K562 (cell line): ENCODE measurements at regions not wholly inside any gene's neighbourhood (a gene's known extent, or its start where the extent isn't known, plus 50 kb on each side); places are given as distances from the start of the nearest gene placed in this dataset.

Experiments
- ATAC-seq: fragments of 200-7000 bp; cut with Tn5 transposase; 3 replicates; pipeline ENCODE4 v1.9.1; 2020; ENCODE audit warnings: moderate library complexity
- BruUV-seq: library from RNA; stranded (reverse); fragments of 400-500 nt; replicated peaks from 2 replicates; lab custom pipeline; 2021; lab: Mats Ljungman, UMichigan
- CTCF ChIA-PET: fragments of 300-600 bp; formaldehyde crosslinking; extraction: SDS; loops from one replicate; lab custom pipeline; 2021; ENCODE audit warnings: low intra/inter-chr PET ratio; lab: Yijun Ruan, JAX
- POLR2A ChIA-PET: fragments of 300-600, 350-650 bp; sonication (Branson Sonifier 250); formaldehyde crosslinking; extraction: SDS; loops from one replicate; lab custom pipeline; 2021; ENCODE audit warnings: antibody characterized with exemption, inconsistent platforms; lab: Yijun Ruan, JAX
- DNase-seq, 4 experiments: peaks; one replicate each; pipeline versions ENCODE4 v3.0.0 to v3.0.0-alpha.2; 2011 to 2018; ENCODE audit warnings: low spot score in 3 of 4, mixed read lengths in 3 of 4; ENCODE audit errors: extremely low read depth in 1 of 4
- FAIRE-seq: peaks from 2 replicates; lab custom pipeline; 2011; peaks lifted over from hg19 to GRCh38; lab: Jason Lieb, UNC
- H2AFZ ChIP-seq: 2 replicates; pipeline ENCODE4 v1.6.0; 2011; ENCODE audit warnings: low read depth, low read length, control low read depth, inconsistent platforms
- H3K27ac ChIP-seq: fragments of 200-600 bp; 3 replicates; pipeline ENCODE4 v1.8.0; 2011; ENCODE audit warnings: low read depth, mild to moderate bottlenecking, control low read depth, inconsistent platforms, low read length, moderate library complexity, mixed read lengths; ENCODE audit errors: extremely low read depth
- H3K27me3 ChIP-seq, 2 experiments: fragments of 300-600 bp in 1 of 2; 2 replicates in 1 of 2; 3 replicates in 1 of 2; pipeline versions ENCODE4 v1.6.0 to v1.8.0; 2011; ENCODE audit warnings: inconsistent platforms in 2 of 2, low read length in 2 of 2, mild to moderate bottlenecking in 1 of 2, mixed read lengths in 1 of 2, moderate library complexity in 1 of 2; ENCODE audit not compliant: control insufficient read depth in 2 of 2, insufficient read depth in 2 of 2
- H3K36me3 ChIP-seq: fragments of 300-600 bp; 3 replicates; pipeline ENCODE4 v1.8.0; 2011; ENCODE audit warnings: mild to moderate bottlenecking, low read length, inconsistent platforms; ENCODE audit not compliant: control insufficient read depth, insufficient read depth
- H3K4me1 ChIP-seq, 2 experiments: fragments of 200-600 bp in 1 of 2; replicated peaks in 1 of 2; 2 replicates in 1 of 2; 3 replicates in 1 of 2; pipeline versions ENCODE4 v1.5.1 to v1.8.0; 2011; ENCODE audit warnings: inconsistent platforms in 2 of 2, low read length in 2 of 2, mild to moderate bottlenecking in 1 of 2, mixed read lengths in 1 of 2, moderate library complexity in 1 of 2; ENCODE audit not compliant: control insufficient read depth in 2 of 2, insufficient read depth in 2 of 2
- H3K4me2 ChIP-seq: 2 replicates; pipeline ENCODE4 v1.6.1; 2011; ENCODE audit warnings: low read length, control low read depth, inconsistent platforms, mixed read lengths; ENCODE audit not compliant: insufficient read depth
- H3K4me3 ChIP-seq: fragments of 200-600 bp; sonication (generic), shearing (Covaris generic); 2 replicates; pipeline ENCODE4 v1.5.1; 2016; ENCODE audit warnings: control low read depth, inconsistent platforms
- H3K79me2 ChIP-seq: fragments of 200-600 bp; 3 replicates; pipeline ENCODE4 v1.8.0; 2011; ENCODE audit warnings: low read length, inconsistent platforms; ENCODE audit not compliant: control insufficient read depth, insufficient read depth
- H3K9ac ChIP-seq, 2 experiments: 2 replicates each; pipeline versions ENCODE4 v1.6.0 to v1.6.1; 2011; ENCODE audit warnings: low read depth in 2 of 2, low read length in 2 of 2, control low read depth in 1 of 2, inconsistent platforms in 1 of 2, mild to moderate bottlenecking in 1 of 2, mixed read lengths in 1 of 2; ENCODE audit not compliant: insufficient read depth in 1 of 2
- H3K9me1 ChIP-seq: one replicate; pipeline ENCODE4 v1.6.0; 2011; ENCODE audit warnings: inconsistent platforms, mild to moderate bottlenecking, low read length, moderate library complexity; ENCODE audit not compliant: control insufficient read depth, insufficient read depth
- H3K9me3 ChIP-seq: replicated peaks from 2 replicates; pipeline ENCODE4 v1.5.1; 2011; ENCODE audit warnings: low read depth, low read length, inconsistent platforms; ENCODE audit not compliant: control insufficient read depth, insufficient read depth
- H4K20me1 ChIP-seq: replicated peaks from 2 replicates; pipeline ENCODE4 v1.6.1; 2011; ENCODE audit warnings: low read length, inconsistent platforms, mixed read lengths; ENCODE audit not compliant: control insufficient read depth, insufficient read depth
- CHD7 ChIP-seq: fragments of 200-600 bp; sonication (generic); IDR thresholded peaks from one replicate; pipeline ENCODE4 v1.6.1; 2012; ENCODE audit warnings: mild to moderate bottlenecking, low read depth, low read length, inconsistent platforms
- MLX ChIP-seq, 2 experiments: fragments of 450-650 bp in 1 of 2; sonication (generic) in 1 of 2; formaldehyde crosslinking; conservative IDR thresholded peaks; 2 replicates each; pipeline versions ENCODE4 v1.4.0 to v1.8.1; 2020 to 2022; ENCODE audit warnings: mild to moderate bottlenecking in 1 of 2, missing genetic modification reagents in 1 of 2
- PHTF2 ChIP-seq: fragments of 250-450 bp; sonication (Bioruptor Pico); IDR thresholded peaks from 2 replicates; pipeline ENCODE4 v1.5.0; 2021; ENCODE audit warnings: mild to moderate bottlenecking
- RBBP5 ChIP-seq: fragments of 200-600 bp; sonication (generic); IDR thresholded peaks from 2 replicates; pipeline ENCODE4 v1.6.1; 2012; ENCODE audit warnings: borderline replicate concordance, mild to moderate bottlenecking, low read length, control low read depth, inconsistent platforms; ENCODE audit not compliant: insufficient read depth, poor library complexity, severe bottlenecking
- RFX5 ChIP-seq: IDR thresholded peaks from 2 replicates; pipeline ENCODE4 v1.6.1; 2011; ENCODE audit warnings: low read depth, mild to moderate bottlenecking, improper control_type of control experiment, low read length
- ZC3H11A ChIP-seq: IDR thresholded peaks from 2 replicates; pipeline ENCODE4 v1.6.1; 2012; ENCODE audit warnings: low read depth, low read length, improper control_type of control experiment
- ZFP30 ChIP-seq: fragments of 250-450 bp; sonication (Bioruptor Pico); IDR thresholded peaks from 2 replicates; pipeline ENCODE4 v1.8.0; 2022; ENCODE audit warnings: moderate library complexity, mild to moderate bottlenecking, inconsistent platforms, borderline replicate concordance
- ZZZ3 ChIP-seq: fragments of 450-650 bp; IDR thresholded peaks from 2 replicates; pipeline ENCODE4 v1.6.1; 2016; ENCODE audit warnings: antibody characterized with exemption, mild to moderate bottlenecking, moderate library complexity
- WGBS: fragments of 100-300 bp; shearing (Covaris generic); methylation state at CpG from one replicate; pipeline ENCODE4 v1.1.6; 2016; ENCODE audit warnings: low coverage, mixed read lengths; ENCODE audit not compliant: insufficient coverage; ENCODE audit errors: missing lambda C conversion rate; 5-methylcytosine and 5-hydroxymethylcytosine counted together
- in situ Hi-C: fragments of 300-500 bp; cut with MboI; formaldehyde crosslinking; loops from 4 replicates; pipeline ENCODE4 v1.15.0; 2018; ENCODE audit warnings: inconsistent platforms, mixed read lengths
- intact Hi-C: fragments of 100-400 bp; cut with micrococcal nuclease; formaldehyde crosslinking; loops from 2 replicates; pipeline ENCODE4 v1.14.2; 2022

- no peak for FAIRE-seq
- 1% methylated on average over 9 of the region's 9 CpGs for WGBS
- Histone ChIP-seq H3K4me2 (no peak overlapping the region), H3K4me3 (no peak overlapping the region), H3K27ac (no peak overlapping the region), H3K79me2 (no peaks in the 10 kb centered on the region), H3K9me1 (no peaks in the 10 kb centered on the region), H2AFZ (no peak overlapping the region), H3K27me3 (no peaks in the 10 kb centered on the region), H3K9ac (no peak overlapping the region), H3K9me3 (no peaks in the 10 kb centered on the region), H4K20me1 (no peaks in the 10 kb centered on the region), H3K36me3 (no peaks in the 10 kb centered on the region), H3K4me1 (no peaks in the 10 kb centered on the region)
- POLR2A ChIA-PET, result no interaction called here
- BruUV-seq, result no TSS peak
- in situ Hi-C loops (no loop called here), intact Hi-C loops (no loop called here)
- CTCF ChIA-PET, result no interaction called here
- ATAC-seq, result no peak
- no peak for DNase-seq
- no peak for TF ChIP-seq RFX5
- TF ChIP-seq CHD7, result no peak
- no peak for TF ChIP-seq MLX (CRISPR knock-in tag; conservative IDR thresholded peaks at IDR 0.05)
- TF ChIP-seq ZZZ3, result no peak
- TF ChIP-seq ZC3H11A, result no peak
- TF ChIP-seq RBBP5, result no peak
- TF ChIP-seq ZFP30 (CRISPR knock-in tag), result no peak
- no peak for TF ChIP-seq PHTF2
These were observed 953.8 kb upstream of the ALCAM start for GRCh38 chr3:104412608-104413580.
